GM12878 (cell line): ENCODE measurements at regions not wholly inside any gene's neighbourhood (a gene's known extent, or its start where the extent isn't known, plus 50 kb on each side); places are given as distances from the start of the nearest gene placed in this dataset.

Experiments
- CTCF ChIP-seq, 3 experiments: IDR thresholded peaks in 2 of 3; conservative IDR thresholded peaks in 1 of 3; 2 replicates each; pipeline ENCODE4 v1.5.1; 2011; ENCODE audit warnings: low read depth in 3 of 3, low read length in 3 of 3, mild to moderate bottlenecking in 3 of 3, control low read depth in 2 of 3, moderate library complexity in 2 of 3, inconsistent platforms in 1 of 3, mixed read lengths in 1 of 3; ENCODE audit not compliant: control insufficient read depth in 2 of 3, insufficient read depth in 1 of 3; ENCODE audit errors: extremely low read depth in 1 of 3
- E4F1 ChIP-seq: fragments of 450-650 bp; IDR thresholded peaks from 2 replicates; pipeline ENCODE4 v1.6.1; 2018; ENCODE audit warnings: borderline replicate concordance, mild to moderate bottlenecking; ENCODE audit not compliant: partially characterized antibody
- EZH2 ChIP-seq: IDR thresholded peaks from 2 replicates; pipeline ENCODE4 v1.6.1; 2012; ENCODE audit warnings: low read depth, mild to moderate bottlenecking, control low read depth, inconsistent platforms, low read length, borderline replicate concordance; ENCODE audit not compliant: control insufficient read depth
- HDGF ChIP-seq: fragments of 450-650 bp; IDR thresholded peaks from 2 replicates; pipeline ENCODE4 v1.6.1; 2016; ENCODE audit warnings: antibody characterized with exemption
- JUNB ChIP-seq: IDR thresholded peaks from 2 replicates; pipeline ENCODE4 v1.6.1; 2016; ENCODE audit warnings: antibody characterized with exemption, mild to moderate bottlenecking
- MXI1 ChIP-seq: fragments of 150-350 bp; IDR thresholded peaks from 2 replicates; pipeline ENCODE4 v1.6.1; 2011; ENCODE audit warnings: low read depth, mild to moderate bottlenecking, inconsistent platforms, low read length, improper control_type of control experiment
- PAX8 ChIP-seq: fragments of 450-650 bp; IDR thresholded peaks from 2 replicates; pipeline ENCODE4 v1.6.1; 2017; ENCODE audit warnings: mild to moderate bottlenecking, moderate library complexity
- PML ChIP-seq: IDR thresholded peaks from 2 replicates; pipeline ENCODE4 v1.6.1; 2012; ENCODE audit warnings: low read length, inconsistent platforms
- POLR2AphosphoS5 ChIP-seq: IDR thresholded peaks from 2 replicates; pipeline ENCODE4 v1.6.1; 2011; ENCODE audit warnings: mild to moderate bottlenecking, low read length, inconsistent platforms
- SIX5 ChIP-seq: IDR thresholded peaks from 2 replicates; pipeline ENCODE4 v1.6.1; 2011; ENCODE audit warnings: mild to moderate bottlenecking, low read depth, low read length, moderate library complexity; ENCODE audit not compliant: severe bottlenecking
- TCF12 ChIP-seq: IDR thresholded peaks from 2 replicates; pipeline ENCODE4 v1.6.1; 2011; ENCODE audit warnings: low read depth, mild to moderate bottlenecking, low read length
- USF2 ChIP-seq: IDR thresholded peaks from 2 replicates; pipeline ENCODE4 v1.6.1; 2011; ENCODE audit warnings: low read depth, low read length, improper control_type of control experiment, borderline replicate concordance
- YY1 ChIP-seq: IDR thresholded peaks from 2 replicates; pipeline ENCODE4 v1.6.1; 2011; ENCODE audit warnings: low read depth, mild to moderate bottlenecking, low read length
- ZZZ3 ChIP-seq: IDR thresholded peaks from 2 replicates; pipeline ENCODE4 v1.6.1; 2011; ENCODE audit warnings: low read depth; ENCODE audit not compliant: control insufficient read depth, insufficient read length

GRCh38 chr4:134471569-134471968, 270.0 kb upstream of the PABPC4L start:
- TF ChIP-seq YY1, result no peak
- no peak for TF ChIP-seq EZH2
- TF ChIP-seq E4F1, result no peak
- TF ChIP-seq PAX8, result no peak
- TF ChIP-seq JUNB, result no peak
- TF ChIP-seq CTCF (IDR thresholded peaks at IDR 0.05 in 2 of 3, conservative IDR thresholded peaks at IDR 0.05 in 1 of 3; ENCODE audit: control insufficient read depth in 2 of 3, extremely low read depth in 1 of 3, insufficient read depth in 1 of 3, low read depth in 3 of 3, low read length in 3 of 3), result no peak
- TF ChIP-seq PML, result no peak
- TF ChIP-seq TCF12, result no peak
- no peak for TF ChIP-seq SIX5
- no peak for TF ChIP-seq HDGF
- TF ChIP-seq MXI1, result no peak
- TF ChIP-seq ZZZ3, result no peak
- TF ChIP-seq USF2, result no peak
- no peak for TF ChIP-seq POLR2AphosphoS5
